GM21717 (cell line): ENCODE measurements at regions not wholly inside any gene's neighbourhood (a gene's known extent, or its start where the extent isn't known, plus 50 kb on each side); places are given as distances from the start of the nearest gene placed in this dataset.
"Not testable (repeated sequence)": the region's sequence is repeated elsewhere in the genome, so short reads cannot be mapped to it uniquely, and the experiment has no call there.

ENCODE experiments used
- ATAC-seq: cut with Tn5 transposase; IDR thresholded peaks from one replicate; pipeline ENCODE4 v1.9.1; 2021; ENCODE audit warnings: mild to moderate bottlenecking, moderate library complexity; ENCODE audit not compliant: unreplicated experiment

GRCh38 chr11:43035086-43035485, 276.7 kb upstream of the API5 start:
- no peak for ATAC-seq

DNA sequence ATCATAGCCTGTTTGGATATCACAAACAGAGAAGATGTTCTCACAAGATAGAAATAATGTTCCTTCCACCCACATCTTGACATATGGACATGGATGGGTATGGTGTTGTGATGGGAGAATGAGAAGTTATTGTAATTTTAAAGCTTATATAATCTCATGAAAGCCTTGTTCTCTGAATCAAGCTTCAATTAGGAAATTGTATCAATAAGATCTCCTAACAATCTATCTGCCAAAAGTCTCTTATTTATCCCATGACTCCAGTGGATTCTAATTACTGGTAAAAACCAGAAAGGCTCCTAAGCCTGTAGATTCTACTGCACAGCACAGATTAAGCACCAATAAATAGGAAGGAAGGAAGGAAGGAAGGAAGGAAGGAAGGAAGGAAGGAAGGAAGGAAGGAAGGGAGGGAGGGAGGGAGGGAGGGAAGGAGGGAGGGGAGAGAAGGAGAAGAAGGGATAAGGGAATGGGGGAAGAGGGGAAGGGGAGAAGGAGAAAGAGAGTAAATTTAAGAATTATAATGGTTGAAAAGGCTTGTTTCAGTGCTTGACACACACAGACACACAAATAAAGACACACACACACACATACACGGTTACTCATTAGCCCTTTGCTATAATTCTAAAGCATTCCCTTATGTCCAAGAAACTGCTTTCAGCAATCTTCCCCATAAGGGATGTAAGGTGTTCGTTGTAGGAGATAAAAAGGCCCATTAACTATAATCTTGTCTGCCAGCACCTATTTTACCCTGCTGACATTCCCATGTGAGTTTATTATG, 258.0 kb upstream of the API5 start:
- ATAC-seq, result no peak

GRCh38 chr11:43067681-43068080, 244.1 kb upstream of the API5 start:
- ATAC-seq, result no peak

DNA sequence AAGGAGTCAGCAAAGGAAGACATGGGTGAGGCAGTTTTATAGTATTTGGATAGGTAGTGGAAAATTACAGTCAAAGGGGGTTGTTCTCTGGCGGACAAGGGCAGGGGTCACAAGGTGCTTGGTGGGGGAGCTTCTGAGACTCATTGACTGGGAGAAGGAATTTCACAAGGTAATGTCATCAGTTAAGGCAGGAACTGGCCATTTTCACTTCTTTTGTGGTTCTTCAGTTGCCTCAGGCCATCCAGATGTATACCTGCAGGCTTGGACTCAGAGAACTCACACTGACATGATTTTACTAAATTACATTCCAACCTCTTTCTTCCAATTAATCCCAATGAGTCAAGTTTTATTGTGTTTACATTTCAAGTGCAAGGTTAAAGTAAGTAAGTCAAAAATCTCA, 240.5 kb upstream of the API5 start:
- no peak for ATAC-seq

- ATAC-seq, result no peak
These were observed 239.7 kb upstream of the API5 start for GRCh38 chr11:43072096-43072495.

- no peak for ATAC-seq
These were observed 238.9 kb upstream of the API5 start for GRCh38 chr11:43072911-43073310.

GRCh38 chr11:43074810-43075209, 237.0 kb upstream of the API5 start:
- no peak for ATAC-seq

- ATAC-seq, result no peak
These were observed 210.7 kb upstream of the API5 start for GRCh38 chr11:43101113-43101512.

DNA sequence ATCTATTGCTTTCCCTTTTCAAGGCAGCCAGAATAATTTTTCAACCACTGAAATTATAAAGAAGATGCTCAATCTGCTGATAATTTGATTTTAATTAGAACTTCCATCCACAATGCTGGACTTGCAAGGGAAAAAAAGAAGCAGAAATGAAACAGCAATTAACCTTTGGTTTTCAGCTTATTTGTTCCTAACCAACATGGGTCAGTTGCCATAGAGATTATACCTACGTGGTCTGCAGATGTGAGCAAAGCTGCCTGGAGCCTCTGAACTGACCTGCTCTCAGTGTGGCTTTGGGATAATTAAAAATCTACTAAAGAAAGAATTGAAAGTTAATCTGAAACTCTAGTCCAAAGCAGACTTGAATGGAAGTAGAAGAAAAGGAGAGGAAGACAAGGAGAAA, 195.7 kb upstream of the API5 start:
- ATAC-seq, result no peak

DNA sequence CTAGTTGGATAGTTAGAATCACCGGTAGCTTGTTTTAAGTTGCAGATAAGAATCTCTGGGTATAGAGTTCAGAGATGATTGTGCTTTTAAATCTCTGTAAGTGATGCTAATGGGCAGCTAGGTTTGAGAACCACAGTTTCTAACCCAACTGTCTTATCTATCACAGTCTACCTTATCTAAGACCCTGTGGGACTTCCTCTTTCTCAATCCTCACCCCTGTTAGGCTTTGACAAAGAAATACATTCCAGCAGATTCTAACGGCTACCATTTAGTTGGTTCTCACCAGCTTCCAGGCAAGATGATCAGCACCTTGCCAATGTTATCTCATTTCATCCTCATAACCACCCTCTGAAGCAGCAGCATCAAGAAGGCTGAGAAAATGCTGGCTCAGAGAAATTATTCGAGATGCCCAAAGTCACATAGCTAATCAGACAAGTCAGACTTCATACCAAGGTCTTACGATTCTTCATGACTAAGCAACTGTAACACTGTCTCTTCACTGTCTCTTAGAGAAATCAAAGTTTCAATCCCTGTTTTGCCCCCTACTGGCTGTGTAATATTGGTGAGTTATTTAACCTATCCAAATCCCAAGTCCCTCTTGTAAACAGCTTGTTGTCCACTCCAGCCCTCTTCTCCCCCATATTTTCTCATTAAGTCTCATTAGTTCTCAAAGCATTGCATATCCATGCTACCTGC, 192.4 kb upstream of the API5 start:
- ATAC-seq, result no peak

GRCh38 chr11:43122546-43122945, 189.2 kb upstream of the API5 start:
- no peak for ATAC-seq

DNA sequence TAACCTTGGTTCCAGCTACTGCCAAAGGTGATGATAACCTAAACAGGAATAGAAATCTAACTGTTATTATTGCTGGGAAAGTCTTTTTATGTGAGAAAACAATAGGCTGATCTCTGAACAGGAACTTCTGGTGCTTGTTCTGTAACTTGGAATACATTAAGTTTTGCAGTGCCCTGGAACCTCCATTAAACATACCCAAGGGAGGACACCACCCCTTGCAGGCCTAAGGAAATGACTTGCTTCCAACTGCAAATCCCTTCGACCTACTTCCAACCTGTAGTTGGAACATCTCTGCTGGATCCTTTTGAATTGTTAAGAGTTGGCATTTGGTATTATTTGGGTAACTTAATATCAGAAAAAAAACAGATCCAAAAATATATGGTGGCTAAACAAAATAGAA, 188.4 kb upstream of the API5 start:
- ATAC-seq, result no peak

- no peak for ATAC-seq
These were observed 187.4 kb upstream of the API5 start for GRCh38 chr11:43124272-43124935.

GRCh38 chr11:43129329-43129728, 182.5 kb upstream of the API5 start:
- no peak for ATAC-seq

DNA sequence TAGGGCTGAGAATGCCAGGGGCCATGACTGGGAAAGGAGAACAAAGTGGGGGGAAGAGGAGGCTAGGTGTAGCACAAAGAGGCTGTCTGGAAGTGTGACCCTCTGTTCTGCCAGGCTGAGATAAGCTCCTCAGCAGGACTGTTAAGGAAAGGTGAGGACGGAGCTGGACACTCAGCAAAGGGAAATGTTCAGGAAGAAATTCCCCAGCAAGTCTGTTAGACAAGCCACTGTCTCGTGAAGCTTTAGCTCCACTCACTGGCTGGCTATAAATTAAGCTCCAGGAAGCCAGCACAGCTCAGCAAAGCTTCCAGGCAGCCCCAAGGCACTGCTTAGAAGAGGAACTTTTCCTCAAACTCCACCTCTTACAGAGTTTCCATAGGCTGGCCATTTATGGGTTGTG, 181.2 kb upstream of the API5 start:
- ATAC-seq, result no peak

GRCh38 chr11:43135966-43136534, 175.7 kb upstream of the API5 start:
- ATAC-seq, result peak; percentile 78

DNA sequence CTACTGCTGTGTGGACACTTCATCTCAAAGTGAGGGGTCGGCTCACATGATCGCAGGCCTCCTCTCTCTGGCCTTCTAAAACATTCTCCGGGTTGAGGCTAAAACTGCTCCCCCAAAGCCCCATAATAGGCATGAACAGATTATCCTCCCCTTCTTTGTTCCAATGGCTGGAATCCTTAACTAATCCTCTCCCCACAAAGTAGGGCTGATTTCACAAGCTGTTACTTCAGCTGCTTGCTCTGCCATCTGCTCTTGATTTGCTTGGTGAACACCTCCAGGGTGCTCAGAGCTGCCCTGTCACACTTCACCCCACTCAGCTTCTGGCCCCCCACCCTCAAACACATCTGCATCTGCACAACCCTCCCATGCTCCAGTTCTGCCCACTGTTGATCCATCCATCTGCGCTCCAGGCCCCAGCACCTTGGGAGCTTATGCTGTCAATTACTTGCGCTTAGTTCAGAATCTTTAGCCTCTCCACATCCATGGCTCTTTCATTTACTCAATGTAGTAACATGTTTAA, 173.1 kb upstream of the API5 start:
- no peak for ATAC-seq

GRCh38 chr11:43145653-43146052, 166.1 kb upstream of the API5 start:
- ATAC-seq, result peak; percentile 93

GRCh38 chr11:43150697-43151096, 161.1 kb upstream of the API5 start:
- no peak for ATAC-seq

GRCh38 chr11:43164831-43165230, 147.0 kb upstream of the API5 start:
- no peak for ATAC-seq

DNA sequence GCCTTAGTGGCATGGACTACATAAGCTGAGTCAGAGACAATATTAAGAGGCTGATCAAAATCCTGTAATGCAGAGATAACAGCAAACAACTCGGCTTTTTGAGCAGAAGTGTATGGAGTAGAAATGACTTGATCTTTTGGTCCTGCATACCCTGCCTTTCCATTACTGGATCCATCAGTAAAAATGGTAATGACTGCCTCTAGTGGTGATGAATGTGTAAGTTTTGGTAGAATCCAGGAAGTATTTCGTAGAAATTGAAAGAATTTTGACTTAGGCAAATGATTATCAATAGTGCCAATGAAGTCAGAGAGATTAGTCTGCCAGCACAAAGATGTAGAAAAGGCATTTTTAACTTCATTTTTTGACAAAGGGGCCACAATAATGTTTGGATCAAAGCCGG, 146.4 kb upstream of the API5 start:
- not testable (repeated sequence) for ATAC-seq
